Adrenal gland (tissue), 9 donors: ENCODE measurements at regions not wholly inside any gene's neighbourhood (a gene's known extent, or its start where the extent isn't known, plus 50 kb on each side); places are given as distances from the start of the nearest gene placed in this dataset.

ENCODE experiments used
- DNase-seq, 7 donors: peaks; one replicate each; pipeline ENCODE4 v3.0.0-alpha.2; 2019 to 2020
- H3K27ac ChIP-seq, 5 donors: fragments of 200-600 bp; sonication (generic) in 4 of 5; 1 replicate in 3 of 5; 2 replicates in 2 of 5; pipeline versions ENCODE4 v1.5.1 to v1.8.0; 2016 to 2020; ENCODE audit warnings: mild to moderate bottlenecking in 1 of 5
- H3K27me3 ChIP-seq: fragments of 200-600 bp; 2 replicates; pipeline ENCODE4 v1.8.0; 2021
- H3K36me3 ChIP-seq, 2 donors: fragments of 200-600 bp; replicated peaks in 1 of 2; 1 replicate in 1 of 2; 2 replicates in 1 of 2; pipeline versions ENCODE4 v1.5.1 to v1.8.0; 2018 to 2022
- H3K4me1 ChIP-seq, 2 donors: fragments of 200-600 bp; replicated peaks in 1 of 2; 1 replicate in 1 of 2; 2 replicates in 1 of 2; pipeline versions ENCODE4 v1.5.1 to v1.8.0; 2018 to 2021
- H3K4me3 ChIP-seq, 4 donors: fragments of 200-600 bp; sonication (generic) in 3 of 4; one replicate each; pipeline ENCODE4 v1.5.1; 2016 to 2018
- H3K9me3 ChIP-seq, 3 donors: fragments of 200-600 bp; sonication (generic) in 1 of 3; replicated peaks in 1 of 3; 1 replicate in 2 of 3; 2 replicates in 1 of 3; pipeline versions ENCODE4 v1.5.1 to v1.8.0; 2016 to 2021
- POLR2A ChIP-seq, 2 donors: fragments of 450-650 bp; IDR thresholded peaks; one replicate each; pipeline ENCODE4 v1.6.1; 2017; ENCODE audit warnings: antibody characterized with exemption in 2 of 2, mild to moderate bottlenecking in 2 of 2, moderate library complexity in 1 of 2
- WGBS, 4 donors: extraction: QIAGEN DNeasy Blood & Tissue Kit in 2 of 4; methylation state at CpG; one replicate each; pipeline versions ENCODE4 v1.1.5 to v1.1.7; 2013 to 2017; 5-methylcytosine and 5-hydroxymethylcytosine counted together
- intact Hi-C, 2 donors: fragments of 100-400 bp; cut with DNase I; formaldehyde crosslinking; loops; one replicate each; pipeline versions ENCODE4 v1.14.1 to v1.15.0; 2022 to 2023
- TF ChIP-seq, protein P1 (sequence below), 6 experiments: fragments of 450-650 bp in 4 of 6; fragments of 200-600 bp in 2 of 6; sonication (generic) in 1 of 6; IDR thresholded peaks; 1 replicate in 5 of 6; 2 replicates in 1 of 6; pipeline versions ENCODE4 v1.5.1 to v1.8.0; 2016 to 2021; ENCODE audit warnings: antibody characterized with exemption in 6 of 6, mild to moderate bottlenecking in 2 of 6, moderate library complexity in 1 of 6
- donor health status: healthy with polysubstance abuse.
- donor health status: Bipolar disorder and iron deficiency.
- donor health status: DM: yes; HTN: yes; CAD: no.
- donor health status: DM: no; HTN: no; CAD: no.
- donor health status: DM: no; HTN: no; CAD: no.

DNA sequence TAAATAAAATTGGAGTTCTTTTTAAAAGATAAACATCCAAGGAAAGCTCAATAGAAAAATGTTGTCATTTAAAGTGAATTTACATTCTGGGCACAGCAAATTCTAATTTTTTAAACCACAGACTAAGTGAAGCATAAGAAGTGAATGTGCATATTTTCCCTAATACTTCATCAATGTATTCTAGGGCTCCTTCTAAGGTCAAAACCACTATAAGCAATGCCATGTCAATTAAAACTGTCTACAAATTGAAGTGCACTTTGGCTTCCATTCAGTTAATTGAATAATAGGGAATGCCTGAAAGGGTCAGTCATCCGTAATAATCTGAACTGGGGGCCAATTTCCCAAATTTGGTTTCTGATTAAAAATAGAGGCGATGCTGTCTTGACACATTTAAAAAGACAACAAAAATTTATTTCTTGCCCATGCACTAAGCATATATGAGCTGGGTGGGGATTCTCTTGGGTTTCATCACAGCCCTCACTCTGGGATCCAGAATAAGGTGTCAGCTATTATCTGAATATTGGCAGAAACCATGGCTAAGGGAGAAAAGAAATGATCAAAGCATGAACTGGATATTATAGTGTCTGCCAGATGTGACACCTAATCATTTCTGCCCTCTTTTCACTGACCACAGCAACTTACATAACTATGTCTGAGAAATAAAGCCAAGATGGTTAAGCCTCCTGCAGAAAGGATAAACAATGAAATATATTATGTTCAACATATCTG lies 660.6 kb upstream of the B3GALT2 start:
- intact Hi-C loops, result no loop called here
- TF ChIP-seq POLR2A (IDR thresholded peaks at IDR 0.05), result no peak
- TF ChIP-seq, protein P1, sequence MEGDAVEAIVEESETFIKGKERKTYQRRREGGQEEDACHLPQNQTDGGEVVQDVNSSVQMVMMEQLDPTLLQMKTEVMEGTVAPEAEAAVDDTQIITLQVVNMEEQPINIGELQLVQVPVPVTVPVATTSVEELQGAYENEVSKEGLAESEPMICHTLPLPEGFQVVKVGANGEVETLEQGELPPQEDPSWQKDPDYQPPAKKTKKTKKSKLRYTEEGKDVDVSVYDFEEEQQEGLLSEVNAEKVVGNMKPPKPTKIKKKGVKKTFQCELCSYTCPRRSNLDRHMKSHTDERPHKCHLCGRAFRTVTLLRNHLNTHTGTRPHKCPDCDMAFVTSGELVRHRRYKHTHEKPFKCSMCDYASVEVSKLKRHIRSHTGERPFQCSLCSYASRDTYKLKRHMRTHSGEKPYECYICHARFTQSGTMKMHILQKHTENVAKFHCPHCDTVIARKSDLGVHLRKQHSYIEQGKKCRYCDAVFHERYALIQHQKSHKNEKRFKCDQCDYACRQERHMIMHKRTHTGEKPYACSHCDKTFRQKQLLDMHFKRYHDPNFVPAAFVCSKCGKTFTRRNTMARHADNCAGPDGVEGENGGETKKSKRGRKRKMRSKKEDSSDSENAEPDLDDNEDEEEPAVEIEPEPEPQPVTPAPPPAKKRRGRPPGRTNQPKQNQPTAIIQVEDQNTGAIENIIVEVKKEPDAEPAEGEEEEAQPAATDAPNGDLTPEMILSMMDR (IDR thresholded peaks at IDR 0.05), result no peak
- Histone ChIP-seq H3K4me3 (no peak overlapping the region), H3K27me3 (no peaks in the 10 kb centered on the region), H3K9me3 (no peaks in the 10 kb centered on the region), H3K4me1 (no peaks in the 10 kb centered on the region), H3K27ac (no peak overlapping the region), H3K36me3 (no peaks in the 10 kb centered on the region)
- 81 to 91% (median 89%) methylated on average over 2 of the region's 2 CpGs for WGBS, 4 donors
- no peak for DNase-seq

DNA sequence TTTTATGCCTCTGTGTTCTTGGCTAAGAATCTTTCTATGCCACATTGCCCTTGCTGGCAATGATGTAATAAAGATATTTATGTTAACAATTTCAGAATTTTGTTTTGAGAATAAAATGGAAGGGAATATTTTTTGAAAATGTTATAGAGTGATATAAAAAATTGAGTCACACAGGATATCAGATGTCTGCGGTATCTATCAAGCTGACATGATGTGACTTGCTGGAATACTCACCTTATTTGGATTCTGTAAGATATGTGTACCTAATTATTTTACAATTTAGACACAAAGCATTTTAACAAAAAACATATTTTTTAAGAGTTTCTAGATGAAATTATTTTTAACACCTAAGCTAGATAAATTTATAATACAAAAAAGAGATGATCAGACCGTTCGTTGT lies 660.0 kb upstream of the B3GALT2 start:
- Histone ChIP-seq H3K27me3 (no peaks in the 10 kb centered on the region), H3K36me3 (no peaks in the 10 kb centered on the region), H3K27ac (no peak overlapping the region), H3K4me1 (no peaks in the 10 kb centered on the region), H3K9me3 (no peaks in the 10 kb centered on the region), H3K4me3 (no peak overlapping the region)
- no peak for DNase-seq
- WGBS, 4 donors, result 77 to 93% (median 85%) methylated on average over 3 of the region's 3 CpGs
- intact Hi-C loops, result no loop called here
- TF ChIP-seq, protein P1 (IDR thresholded peaks at IDR 0.05), result no peak
- TF ChIP-seq POLR2A (IDR thresholded peaks at IDR 0.05), result no peak

DNA sequence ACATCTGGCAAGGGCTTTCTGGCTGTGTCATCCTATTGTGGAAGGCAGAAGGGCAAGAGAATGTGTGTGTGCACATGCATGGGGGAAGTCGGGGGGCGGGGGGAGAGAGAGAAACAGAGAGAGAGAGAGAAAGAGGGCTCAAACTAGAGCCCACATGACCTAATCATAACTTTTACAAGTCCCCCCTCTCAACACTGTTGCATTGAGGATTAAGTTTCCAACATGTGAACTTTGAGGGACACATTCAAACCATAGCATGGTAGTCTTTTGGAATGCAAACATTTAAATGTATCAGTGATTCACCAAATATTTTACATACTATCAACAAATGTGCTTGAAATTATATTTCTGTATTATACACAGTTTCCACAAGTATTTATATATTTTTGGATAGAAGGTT lies 655.4 kb upstream of the B3GALT2 start:
- no peak overlapping the region for H3K27ac ChIP-seq
- no peaks in the 10 kb centered on the region for H3K4me1 ChIP-seq
- no peaks in the 10 kb centered on the region for H3K36me3 ChIP-seq
- no peaks in the 10 kb centered on the region for H3K9me3 ChIP-seq
- H3K4me3 ChIP-seq, result no peak overlapping the region
- no peaks in the 10 kb centered on the region for H3K27me3 ChIP-seq
- TF ChIP-seq POLR2A (IDR thresholded peaks at IDR 0.05), result no peak
- TF ChIP-seq, protein P1 (IDR thresholded peaks at IDR 0.05), result no peak
- no peak for DNase-seq
- intact Hi-C loops, result no loop called here
- 68 to 100% (median 80%) methylated on average over 1 to 2 of the region's 2 CpGs for WGBS, 4 donors

DNA sequence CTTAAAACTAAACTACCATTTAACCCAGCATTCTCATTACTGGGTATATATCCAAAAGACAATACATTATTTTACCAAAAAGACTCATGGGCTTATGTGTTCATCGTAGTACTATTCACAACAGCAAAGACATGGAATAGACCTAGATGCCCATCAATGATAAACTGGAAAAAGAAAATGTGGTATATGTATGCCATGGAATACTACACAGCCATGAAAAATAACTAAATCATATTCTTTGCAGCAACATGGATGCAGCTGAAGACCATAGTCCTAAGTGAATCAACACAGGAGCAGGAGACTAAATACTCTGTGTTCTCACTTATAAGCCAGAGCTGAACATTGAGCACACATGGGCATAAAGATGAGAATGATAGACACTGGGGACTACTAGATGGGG lies 645.1 kb upstream of the B3GALT2 start:
- Histone ChIP-seq H3K36me3 (no peaks in the 10 kb centered on the region), H3K27ac (no peak overlapping the region), H3K27me3 (no peaks in the 10 kb centered on the region), H3K9me3 (no peaks in the 10 kb centered on the region), H3K4me3 (no peak overlapping the region), H3K4me1 (no peaks in the 10 kb centered on the region)
- WGBS, 4 donors, result 87 to 97% (median 88%) methylated on average over 1 of the region's 1 CpG
- intact Hi-C loops, result no loop called here
- no peak for TF ChIP-seq POLR2A (IDR thresholded peaks at IDR 0.05)
- TF ChIP-seq, protein P1 (IDR thresholded peaks at IDR 0.05), result no peak
- DNase-seq, result no peak
